CD4-positive, alpha-beta T cell (primary cell): ENCODE measurements at regions not wholly inside any gene's neighbourhood (a gene's known extent, or its start where the extent isn't known, plus 50 kb on each side); places are given as distances from the start of the nearest gene placed in this dataset.

Experiments
- ATAC-seq: fragments of 200-7000 bp; cut with Tn5 transposase; one replicate; pipeline ENCODE4 v1.10.0; 2022; ENCODE audit warnings: mild to moderate bottlenecking; ENCODE audit not compliant: poor library complexity
- CTCF ChIA-PET: fragments of 350-600 bp; sonication (Branson Sonifier 250); formaldehyde crosslinking; loops from one replicate; lab custom pipeline; 2021; ENCODE audit warnings: antibody characterized with exemption, inconsistent platforms; lab: Charles Lee
- POLR2A ChIA-PET: fragments of 350-600 bp; sonication (Branson Sonifier 250); formaldehyde crosslinking; loops from one replicate; lab custom pipeline; 2021; ENCODE audit warnings: antibody characterized with exemption, inconsistent platforms; lab: Charles Lee
- DNase-seq, 14 experiments: peaks; one replicate each; pipeline ENCODE4 v3.0.0-alpha.2; 2013 to 2020; ENCODE audit warnings: mixed read lengths in 2 of 14
- H3K27ac ChIP-seq, 2 donors: one replicate each; pipeline versions ENCODE4 v1.5.1 to v1.7.0; 2013; ENCODE audit warnings: low read length in 2 of 2, low read depth in 1 of 2, mild to moderate bottlenecking in 1 of 2
- H3K27me3 ChIP-seq, 2 experiments: 1 replicate in 1 of 2; 2 replicates in 1 of 2; pipeline versions ENCODE4 v1.6.1 to v1.7.0; 2013; ENCODE audit warnings: low read length in 2 of 2, control low read depth in 1 of 2, mild to moderate bottlenecking in 1 of 2, moderate library complexity in 1 of 2; ENCODE audit not compliant: insufficient read depth in 2 of 2, control insufficient read depth in 1 of 2
- H3K36me3 ChIP-seq: one replicate; pipeline ENCODE4 v1.6.1; 2013; ENCODE audit warnings: low read length, control low read depth; ENCODE audit not compliant: insufficient read depth
- H3K4me1 ChIP-seq: one replicate; pipeline ENCODE4 v1.6.1; 2013; ENCODE audit warnings: low read length, control low read depth; ENCODE audit not compliant: insufficient read depth
- H3K4me3 ChIP-seq: one replicate; pipeline ENCODE4 v1.5.1; 2013; ENCODE audit warnings: mild to moderate bottlenecking, low read length, moderate library complexity
- H3K9me3 ChIP-seq, 2 experiments: 1 replicate in 1 of 2; 2 replicates in 1 of 2; pipeline versions ENCODE4 v1.6.1 to v1.7.0; 2013; ENCODE audit warnings: low read length in 2 of 2, mild to moderate bottlenecking in 2 of 2, control low read depth in 1 of 2, moderate library complexity in 1 of 2; ENCODE audit not compliant: control insufficient read depth in 1 of 2, insufficient read depth in 1 of 2
- H3K27ac Mint-ChIP-seq: one replicate; pipeline ENCODE4 v1.8.0; 2020; ENCODE audit warnings: mixed read lengths
- H3K27me3 Mint-ChIP-seq: one replicate; pipeline ENCODE4 v1.8.0; 2021; ENCODE audit warnings: mixed read lengths
- H3K36me3 Mint-ChIP-seq: one replicate; pipeline ENCODE4 v1.8.0; 2021; ENCODE audit warnings: low read depth, mixed read lengths
- H3K4me1 Mint-ChIP-seq: one replicate; pipeline ENCODE4 v1.8.0; 2021; ENCODE audit warnings: low read depth, mixed read lengths
- H3K4me3 Mint-ChIP-seq: one replicate; pipeline ENCODE4 v1.8.0; 2020; ENCODE audit warnings: mild to moderate bottlenecking, mixed read lengths
- H3K9me3 Mint-ChIP-seq: one replicate; pipeline ENCODE4 v1.8.0; 2020; ENCODE audit warnings: mixed read lengths
- intact Hi-C, 2 experiments: fragments of 100-400 bp; cut with DNase I in 1 of 2; cut with micrococcal nuclease in 1 of 2; formaldehyde crosslinking; loops; one replicate each; pipeline versions ENCODE4 v1.15.1 to v1.9.0; 2023 to 2025; cut with DNase I, micrococcal nuclease
- TF ChIP-seq, protein P1 (sequence below): fragments of 200-600 bp; IDR thresholded peaks from one replicate; pipeline ENCODE4 v1.8.0; 2022; ENCODE audit warnings: antibody characterized with exemption, mild to moderate bottlenecking

DNA sequence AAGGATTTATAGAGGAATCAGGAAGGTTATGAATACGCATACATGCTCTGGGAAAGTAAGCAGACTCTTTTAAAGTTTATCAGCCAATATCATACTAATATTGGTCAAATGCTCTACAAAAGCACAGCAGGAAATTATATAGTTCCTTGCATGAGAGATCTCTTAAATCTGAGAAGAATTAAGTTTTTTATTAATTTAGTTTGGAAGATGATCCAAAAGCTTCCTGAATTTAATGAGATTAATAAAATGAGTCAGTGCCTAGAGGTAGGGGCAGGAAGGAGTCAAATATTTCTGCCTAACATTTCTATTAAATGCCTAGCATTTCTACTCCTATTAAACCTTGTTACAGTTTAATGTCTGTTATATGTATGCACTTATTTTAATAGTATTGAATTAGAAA is 1608.2 kb downstream of the GRIK2 start:
- Mint-ChIP-seq H3K4me1 (no peaks in the 10 kb centered on the region), H3K27me3 (no peaks in the 10 kb centered on the region), H3K4me3 (no peak overlapping the region), H3K9me3 (peaks cover 7% of the 10 kb centered on the region), H3K36me3 (no peaks in the 10 kb centered on the region), H3K27ac (no peak overlapping the region)
- Histone ChIP-seq H3K27me3 (no peaks in the 10 kb centered on the region), H3K9me3 (no peaks in the 10 kb centered on the region), H3K36me3 (no peaks in the 10 kb centered on the region), H3K27ac (no peak overlapping the region), H3K4me3 (no peak overlapping the region), H3K4me1 (no peaks in the 10 kb centered on the region)
- DNase-seq (no peak), ATAC-seq (no peak)
- TF ChIP-seq, protein P1, sequence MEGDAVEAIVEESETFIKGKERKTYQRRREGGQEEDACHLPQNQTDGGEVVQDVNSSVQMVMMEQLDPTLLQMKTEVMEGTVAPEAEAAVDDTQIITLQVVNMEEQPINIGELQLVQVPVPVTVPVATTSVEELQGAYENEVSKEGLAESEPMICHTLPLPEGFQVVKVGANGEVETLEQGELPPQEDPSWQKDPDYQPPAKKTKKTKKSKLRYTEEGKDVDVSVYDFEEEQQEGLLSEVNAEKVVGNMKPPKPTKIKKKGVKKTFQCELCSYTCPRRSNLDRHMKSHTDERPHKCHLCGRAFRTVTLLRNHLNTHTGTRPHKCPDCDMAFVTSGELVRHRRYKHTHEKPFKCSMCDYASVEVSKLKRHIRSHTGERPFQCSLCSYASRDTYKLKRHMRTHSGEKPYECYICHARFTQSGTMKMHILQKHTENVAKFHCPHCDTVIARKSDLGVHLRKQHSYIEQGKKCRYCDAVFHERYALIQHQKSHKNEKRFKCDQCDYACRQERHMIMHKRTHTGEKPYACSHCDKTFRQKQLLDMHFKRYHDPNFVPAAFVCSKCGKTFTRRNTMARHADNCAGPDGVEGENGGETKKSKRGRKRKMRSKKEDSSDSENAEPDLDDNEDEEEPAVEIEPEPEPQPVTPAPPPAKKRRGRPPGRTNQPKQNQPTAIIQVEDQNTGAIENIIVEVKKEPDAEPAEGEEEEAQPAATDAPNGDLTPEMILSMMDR: no peak
- ChIA-PET POLR2A (no interaction called here), CTCF (no interaction called here)
- intact Hi-C loops: no loop called here

DNA sequence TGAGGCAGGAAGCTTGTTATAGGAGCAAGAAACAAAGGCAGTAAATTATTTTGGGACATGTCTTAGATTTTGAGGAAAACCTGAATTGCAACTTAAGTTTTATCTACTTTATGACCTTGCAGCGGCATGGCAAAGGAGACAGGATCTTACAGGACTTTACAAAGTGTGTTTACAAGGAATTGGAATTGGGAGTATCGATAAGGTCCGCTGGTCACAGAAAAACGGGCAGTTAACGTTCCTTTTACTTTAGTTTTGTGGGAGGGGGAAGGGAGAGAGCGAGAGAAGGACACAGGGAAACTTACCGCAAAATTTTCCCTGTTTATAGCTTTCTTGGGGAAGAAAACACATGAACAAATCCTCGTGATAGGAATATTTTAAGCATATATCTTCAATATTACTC is 1607.2 kb downstream of the GRIK2 start:
- Histone ChIP-seq H3K27me3 (no peaks in the 10 kb centered on the region), H3K36me3 (no peaks in the 10 kb centered on the region), H3K4me3 (no peak overlapping the region), H3K4me1 (no peaks in the 10 kb centered on the region), H3K27ac (no peak overlapping the region), H3K9me3 (no peaks in the 10 kb centered on the region)
- peaks cover 6% of the 10 kb centered on the region for H3K9me3 Mint-ChIP-seq
- no peaks in the 10 kb centered on the region for H3K27me3 Mint-ChIP-seq
- no peak overlapping the region for H3K4me3 Mint-ChIP-seq
- no peaks in the 10 kb centered on the region for H3K4me1 Mint-ChIP-seq
- ATAC-seq (no peak), DNase-seq (no peak)
- intact Hi-C loops: no loop called here
- H3K27ac Mint-ChIP-seq: no peak overlapping the region
- TF ChIP-seq, protein P1: no peak
- CTCF ChIA-PET: no interaction called here
- H3K36me3 Mint-ChIP-seq: no peaks in the 10 kb centered on the region
- POLR2A ChIA-PET: no interaction called here

DNA sequence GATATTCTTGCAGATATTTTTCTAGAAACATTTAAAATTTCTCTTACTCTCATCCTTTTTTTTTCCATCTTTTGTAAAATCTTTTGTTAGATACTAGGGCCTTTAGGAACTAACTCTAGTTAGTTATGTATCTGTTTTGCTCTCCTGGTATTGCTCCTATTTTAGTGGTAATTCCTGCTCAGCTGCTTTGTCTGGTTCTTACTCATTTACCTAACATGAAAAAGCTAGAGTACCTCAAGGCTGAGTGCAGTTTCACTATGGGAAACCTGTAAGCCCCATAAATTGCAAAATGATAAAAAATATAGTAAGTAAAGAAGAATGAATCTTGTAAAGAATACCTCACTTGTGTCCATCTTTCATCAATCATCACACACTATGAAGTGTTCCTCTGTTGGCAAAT is 1602.0 kb downstream of the GRIK2 start:
- no peak overlapping the region for H3K4me3 ChIP-seq
- no peak overlapping the region for H3K27ac Mint-ChIP-seq
- H3K4me1 Mint-ChIP-seq: no peaks in the 10 kb centered on the region
- H3K9me3 ChIP-seq: no peaks in the 10 kb centered on the region
- ATAC-seq (no peak), DNase-seq (no peak)
- no peaks in the 10 kb centered on the region for H3K4me1 ChIP-seq
- no peaks in the 10 kb centered on the region for H3K27me3 ChIP-seq
- no peaks in the 10 kb centered on the region for H3K36me3 ChIP-seq
- no peak overlapping the region for H3K27ac ChIP-seq
- H3K9me3 Mint-ChIP-seq: peaks cover 4% of the 10 kb centered on the region
- POLR2A ChIA-PET: no interaction called here
- no peak overlapping the region for H3K4me3 Mint-ChIP-seq
- H3K27me3 Mint-ChIP-seq: no peaks in the 10 kb centered on the region
- H3K36me3 Mint-ChIP-seq: no peaks in the 10 kb centered on the region
- CTCF ChIA-PET: no interaction called here
- intact Hi-C loops: no loop called here
- TF ChIP-seq, protein P1: no peak
